ENCODE measurements at regions not wholly inside any gene's neighbourhood (a gene's known extent, or its start where the extent isn't known, plus 50 kb on each side); places are given as distances from the start of the nearest gene placed in this dataset.
"Not testable (repeated sequence)": the region's sequence is repeated elsewhere in the genome, so short reads cannot be mapped to it uniquely, and the experiment has no call there.

- no peak for DNase-seq
Measured at GRCh38 chr21:35556536-35556935, 503.8 kb downstream of the SETD4 start.

DNA sequence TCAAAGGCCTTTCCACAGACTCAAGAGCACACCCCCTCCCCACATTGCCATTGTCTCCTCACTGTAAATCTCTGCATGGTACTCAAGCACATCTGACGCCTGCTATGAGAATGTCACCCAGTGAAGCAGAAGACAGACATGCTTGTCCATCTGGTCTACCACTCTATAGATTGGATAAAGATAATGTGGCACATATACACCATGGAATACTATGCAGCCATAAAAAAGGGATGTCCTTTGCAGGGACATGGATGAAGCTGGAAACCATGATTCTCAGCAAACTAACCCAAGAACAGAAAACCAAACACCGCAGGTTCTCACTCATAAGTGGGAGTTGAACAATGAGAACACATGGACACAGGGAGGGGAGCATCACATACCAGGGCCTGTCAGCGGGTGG lies 503.4 kb upstream of the RUNX1 start:
- DNase-seq = not testable (repeated sequence)

DNA sequence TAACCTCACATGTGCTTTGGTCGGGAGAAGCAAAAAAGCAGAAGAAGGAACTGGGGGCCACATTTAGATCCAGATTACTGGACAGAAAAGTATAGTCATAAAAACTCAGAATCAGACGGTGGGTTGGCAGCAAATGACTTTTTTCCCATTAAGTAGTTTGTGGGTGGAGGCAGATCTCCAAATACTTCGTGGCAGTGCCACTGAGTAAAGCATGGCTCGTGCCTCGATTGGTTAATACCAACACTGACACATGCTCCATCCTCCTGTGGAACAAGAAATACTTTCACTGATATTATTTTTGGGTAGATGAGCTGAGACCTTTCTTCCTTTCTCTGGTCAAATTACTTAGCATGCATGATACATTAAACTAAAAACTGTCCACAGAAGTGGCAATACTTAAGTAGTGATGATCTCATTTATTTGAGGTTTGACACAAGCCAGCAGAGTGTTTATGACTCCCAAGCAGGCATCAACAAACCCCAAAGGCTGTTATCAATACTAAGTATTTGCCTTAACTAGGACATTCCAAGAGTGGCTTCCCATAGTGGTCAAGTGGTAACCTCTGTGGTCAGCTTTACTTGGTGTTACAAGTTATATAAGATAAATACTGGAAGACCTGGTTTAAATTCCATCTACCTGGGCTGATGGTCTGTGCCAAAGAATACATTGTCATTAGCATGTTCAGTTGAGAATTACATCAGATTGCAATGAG lies 500.0 kb upstream of the RUNX1 start:
- no peak for DNase-seq

GRCh38 chr21:35547946-35548774 lies 499.1 kb upstream of the RUNX1 start:
- no peak for DNase-seq

DNA sequence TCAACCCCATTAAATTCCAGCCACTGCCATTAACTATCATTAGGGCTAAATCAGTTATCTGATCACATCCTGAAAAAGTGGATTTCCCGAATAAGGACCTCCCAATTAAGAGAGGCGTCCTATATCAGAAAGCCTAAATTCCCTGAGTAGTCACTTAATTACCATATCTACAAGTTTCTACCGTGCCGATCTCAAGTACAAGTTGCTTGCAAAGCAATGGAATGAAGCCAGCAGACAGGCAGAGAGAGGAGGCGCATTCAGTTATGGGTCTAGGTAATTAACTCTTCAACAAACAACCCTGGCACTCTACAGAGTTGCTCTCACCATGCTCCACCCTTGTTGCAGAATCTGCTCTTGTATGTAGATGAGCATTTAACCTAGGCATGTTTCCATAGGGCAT lies 494.6 kb upstream of the RUNX1 start:
- DNase-seq = no peak

DNA sequence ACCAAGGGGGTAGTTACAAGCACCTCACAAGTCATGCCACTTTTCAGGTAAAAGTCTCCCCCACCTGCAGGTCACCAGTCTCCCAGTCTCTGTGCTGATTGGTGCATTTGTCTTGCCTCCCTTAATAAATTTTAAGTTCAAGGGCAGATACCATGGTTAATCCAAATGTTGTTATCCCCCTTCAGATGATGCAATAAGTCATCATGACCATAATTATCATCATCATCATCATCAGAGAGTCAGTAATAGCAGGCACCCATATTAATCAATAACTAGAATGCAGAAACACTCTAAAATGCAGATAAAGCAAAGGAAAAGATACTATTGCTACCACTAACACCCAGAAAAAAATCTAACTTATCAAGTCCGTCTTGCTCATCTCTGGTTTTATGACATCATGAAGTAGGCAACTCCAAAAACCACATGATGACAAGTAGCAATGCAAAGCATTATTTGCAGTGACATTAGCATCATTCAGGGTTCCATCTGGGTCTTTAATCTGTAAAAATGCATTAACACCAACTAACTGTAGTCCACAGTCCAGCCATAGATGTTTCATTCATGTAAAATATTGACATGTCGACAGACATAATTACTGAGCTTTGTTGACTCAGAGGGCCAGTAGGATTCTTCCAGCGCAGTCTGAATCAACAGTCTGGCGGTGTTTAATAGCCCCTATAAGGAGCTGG lies 492.0 kb upstream of the RUNX1 start:
- DNase-seq = no peak

GRCh38 chr21:35538386-35538785 lies 489.3 kb upstream of the RUNX1 start:
- DNase-seq = no peak

GRCh38 chr21:35537604-35538003 lies 488.5 kb upstream of the RUNX1 start:
- DNase-seq = no peak

GRCh38 chr21:35533893-35534292 lies 484.8 kb upstream of the RUNX1 start:
- DNase-seq = no peak

DNA sequence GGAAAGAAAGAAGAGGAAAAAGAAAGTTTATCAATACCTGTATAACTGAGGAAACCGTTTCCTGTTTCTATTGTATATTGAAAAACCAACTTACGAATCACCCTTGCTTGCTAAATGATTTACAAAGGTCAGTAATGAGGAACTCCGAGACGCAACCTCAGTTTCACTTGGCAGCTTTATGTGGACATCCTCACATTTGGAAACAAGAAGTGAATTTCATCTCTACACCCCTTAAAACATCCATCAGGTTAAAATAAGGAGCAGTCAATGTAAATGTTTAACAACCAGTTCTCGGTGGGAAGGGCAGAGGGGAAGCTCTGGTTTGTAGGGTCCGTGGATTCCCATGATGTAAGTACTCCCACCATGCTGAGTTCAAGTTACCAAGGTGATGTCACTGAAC lies 481.7 kb upstream of the RUNX1 start:
- DNase-seq = peak in 1 of 2 donors; percentile 5

DNA sequence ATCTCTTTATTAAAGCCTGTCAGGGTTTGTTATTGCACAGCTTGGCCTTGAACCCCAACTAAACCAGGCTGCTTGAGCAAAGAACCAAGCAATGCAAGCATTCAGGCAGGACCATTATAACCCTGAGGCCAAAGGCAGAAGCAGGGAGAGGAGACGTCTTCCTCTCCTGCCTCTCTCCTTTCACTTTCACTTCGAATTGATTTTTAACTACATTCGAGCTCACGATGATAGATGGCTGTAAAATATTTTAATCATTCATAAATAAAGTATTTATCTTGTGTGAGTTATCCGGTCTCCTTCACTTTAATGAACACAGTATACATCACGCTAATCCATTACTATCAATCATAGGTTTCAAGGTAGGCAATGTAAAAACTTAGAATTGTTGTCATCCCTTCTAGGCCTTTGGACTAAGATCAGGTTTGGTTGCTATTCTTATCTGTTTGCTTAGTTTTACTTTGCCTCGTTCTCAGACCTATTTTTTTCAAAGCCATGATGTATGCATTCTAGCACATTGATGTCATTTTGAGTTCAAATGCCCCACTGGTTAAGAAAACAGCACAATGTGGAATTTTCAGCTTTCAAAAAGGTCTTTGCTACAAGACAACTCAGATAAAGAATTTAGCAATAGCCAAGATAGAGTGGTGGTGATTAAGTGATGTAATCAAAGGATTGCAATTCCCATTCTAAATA lies 480.2 kb upstream of the RUNX1 start:
- peak in 1 of 2 donors; percentile 51 for DNase-seq

- DNase-seq = peak; percentile 16 to 39
Measured at GRCh38 chr21:35528116-35529042, 479.3 kb upstream of the RUNX1 start.

DNA sequence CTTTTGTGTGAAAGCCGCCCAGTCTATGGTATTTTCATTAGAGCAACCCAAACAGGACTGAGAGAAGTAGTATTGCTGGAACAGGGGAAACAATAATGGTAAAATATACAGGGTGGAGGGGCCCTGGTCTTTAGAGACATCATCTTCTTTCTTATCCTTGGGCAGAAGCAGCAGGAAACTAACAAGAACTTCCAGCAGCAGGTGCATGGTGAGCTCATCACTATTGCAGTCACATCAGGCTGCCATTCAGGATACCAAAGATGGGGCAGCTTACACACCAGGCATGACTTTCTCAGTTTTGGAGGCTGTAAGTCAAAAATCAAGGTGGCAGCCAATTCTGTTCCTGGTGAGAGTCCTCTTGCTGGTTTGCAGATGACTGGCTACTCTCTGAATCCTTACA lies 478.3 kb upstream of the RUNX1 start:
- DNase-seq = no peak

DNA sequence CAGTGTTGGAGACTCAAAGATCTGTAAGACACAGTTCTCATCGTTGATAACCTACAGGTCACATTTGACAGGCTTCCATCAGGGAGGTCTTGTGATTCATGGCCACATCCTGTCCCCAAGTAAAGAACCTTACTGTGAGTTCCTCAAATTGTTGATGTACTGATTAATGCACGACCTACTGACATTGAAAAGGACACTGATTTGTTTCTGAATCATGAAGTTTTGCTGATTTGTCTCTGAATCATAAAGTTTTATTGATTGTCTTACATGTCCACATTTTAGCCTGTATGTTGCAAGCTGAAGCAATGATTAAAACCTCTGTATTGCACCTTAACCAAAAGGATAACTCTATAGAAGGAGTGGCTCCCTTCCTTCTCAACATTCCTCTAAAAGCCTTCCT lies 476.3 kb upstream of the RUNX1 start:
- peak in 1 of 2 donors; percentile 4 for DNase-seq

GRCh38 chr21:35521852-35522505 lies 472.9 kb upstream of the RUNX1 start:
- DNase-seq = no peak

GRCh38 chr21:35521293-35521692 lies 472.2 kb upstream of the RUNX1 start:
- DNase-seq = no peak

- no peak for DNase-seq
Measured at GRCh38 chr21:35520856-35521255, 471.8 kb upstream of the RUNX1 start.

DNA sequence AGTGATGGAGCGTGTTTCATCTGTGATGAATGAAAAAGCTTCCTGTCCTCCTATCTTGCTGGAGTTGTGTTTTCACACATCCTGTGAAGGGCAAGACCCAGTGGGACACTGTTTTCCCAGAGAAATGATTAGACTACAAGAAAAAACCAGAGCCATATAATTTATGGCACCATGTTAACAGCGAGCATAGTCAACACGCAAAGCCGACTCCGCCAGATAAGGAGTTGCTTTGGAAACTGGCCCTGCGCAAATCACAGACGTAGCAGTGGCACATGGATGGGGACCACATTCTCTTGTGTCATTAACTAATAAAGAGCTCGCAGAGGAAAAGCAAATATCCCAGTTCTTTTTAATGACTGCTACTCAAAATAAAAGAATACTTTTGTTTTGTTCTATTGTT lies 471.2 kb upstream of the RUNX1 start:
- DNase-seq = no peak

DNA sequence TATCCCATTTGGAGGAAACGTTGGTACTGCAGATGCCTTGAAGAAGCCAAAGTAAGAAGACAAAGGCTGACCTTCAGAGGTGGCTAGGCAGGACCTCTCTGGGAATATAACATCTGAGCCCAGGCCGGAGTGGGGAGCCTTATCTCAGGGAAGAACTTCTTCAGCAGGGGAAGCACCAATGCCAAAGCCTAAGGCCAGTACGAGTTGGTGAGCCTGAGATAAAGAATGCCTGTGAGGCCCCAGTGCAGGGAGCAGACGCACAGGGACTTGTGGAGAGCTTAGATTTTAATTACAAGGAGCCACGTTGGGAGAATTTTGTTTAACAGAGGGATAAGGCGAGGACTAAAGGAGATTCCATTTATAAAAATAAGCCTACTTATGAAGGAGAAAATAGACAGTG lies 468.8 kb upstream of the RUNX1 start:
- DNase-seq = no peak

DNA sequence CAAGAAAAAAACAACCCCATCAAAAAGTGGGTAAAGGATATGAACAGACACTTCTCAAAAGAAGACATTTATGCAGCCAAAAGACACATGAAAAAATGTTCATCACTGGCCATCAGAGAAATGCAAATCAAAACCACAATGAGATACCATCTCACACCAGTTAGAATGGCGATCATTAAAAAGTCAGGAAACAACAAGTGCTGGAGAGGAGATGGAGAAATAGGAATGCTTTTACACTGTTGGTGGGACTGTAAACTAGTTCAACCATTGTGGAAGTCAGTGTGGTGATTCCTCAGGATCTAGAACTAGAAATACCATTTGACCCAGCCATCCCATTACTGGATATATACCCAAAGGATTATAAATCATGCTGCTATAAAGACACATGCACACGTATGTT lies 467.2 kb upstream of the RUNX1 start:
- DNase-seq = not testable (repeated sequence)

DNA sequence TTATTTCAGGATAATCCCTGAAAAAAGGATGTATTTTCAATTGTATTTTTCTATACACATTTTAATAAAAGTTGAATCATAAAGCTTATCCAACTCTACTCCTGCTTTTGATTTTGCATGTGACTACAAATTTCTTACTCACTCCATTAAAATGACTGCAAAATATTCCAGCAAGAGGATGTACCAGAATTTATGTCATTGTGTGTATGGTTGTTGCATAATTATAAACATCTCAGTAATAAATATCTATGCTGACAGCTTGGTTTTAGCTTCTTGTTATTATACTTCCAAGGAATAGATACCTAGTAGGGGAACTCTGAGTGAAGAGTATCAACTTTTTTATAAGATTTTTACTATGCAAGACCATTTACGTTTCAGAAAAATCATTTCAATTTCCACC lies 463.2 kb upstream of the RUNX1 start:
- no peak for DNase-seq
